ENCODE measurements at regions not wholly inside any gene's neighbourhood (a gene's known extent, or its start where the extent isn't known, plus 50 kb on each side); places are given as distances from the start of the nearest gene placed in this dataset.

GRCh38 chr13:89940383-89940782 lies 1407.1 kb upstream of the MIR17HG start:
- Histone ChIP-seq H3K4me3 (ENCODE audit: low read depth in 1 of 2, low read length in 2 of 2) (no peak overlapping the region), H3K36me3 (ENCODE audit: control insufficient read depth in 2 of 2, insufficient read depth in 2 of 2, low read length in 1 of 2) (no peaks in the 10 kb centered on the region), H3K27ac (ENCODE audit: low read depth in 2 of 2, low read length in 1 of 2) (no peak overlapping the region), H3K4me1 (ENCODE audit: control insufficient read depth in 2 of 2, insufficient read depth in 2 of 2, low read length in 1 of 2) (no peaks in the 10 kb centered on the region), H3K9me3 (ENCODE audit: control insufficient read depth in 2 of 2, insufficient read depth in 1 of 2, low read depth in 1 of 2, low read length in 1 of 2) (no peaks in the 10 kb centered on the region), H3K27me3 (ENCODE audit: control insufficient read depth in 1 of 2, insufficient read depth in 2 of 2, low read length in 2 of 2) (no peaks in the 10 kb centered on the region)
- WGBS, 2 donors, result 67 to 72% methylated on average over 1 of the region's 1 CpG

DNA sequence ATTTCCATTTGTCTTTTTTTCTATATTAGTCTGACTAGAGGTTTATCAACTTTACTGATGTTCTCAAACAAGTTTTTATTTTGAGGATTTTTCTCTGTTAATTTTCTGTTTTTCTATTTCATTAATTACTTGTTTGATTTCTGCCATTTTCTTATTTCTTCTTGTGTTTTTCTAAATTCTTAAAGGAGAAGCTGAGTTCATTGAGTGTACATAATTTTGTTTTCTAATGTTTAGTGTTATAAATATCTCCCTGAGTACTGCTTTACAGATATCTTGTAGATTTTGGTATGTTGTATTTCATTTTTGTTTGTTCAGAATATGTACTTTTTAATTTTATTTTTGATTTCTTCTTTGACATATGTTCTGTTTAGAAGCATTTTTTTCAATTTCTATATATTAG lies 1404.3 kb upstream of the MIR17HG start:
- Histone ChIP-seq H3K4me1 (ENCODE audit: control insufficient read depth in 2 of 2, insufficient read depth in 2 of 2, low read length in 1 of 2) (no peaks in the 10 kb centered on the region), H3K36me3 (ENCODE audit: control insufficient read depth in 2 of 2, insufficient read depth in 2 of 2, low read length in 1 of 2) (no peaks in the 10 kb centered on the region), H3K4me3 (ENCODE audit: low read depth in 1 of 2, low read length in 2 of 2) (no peak overlapping the region), H3K27me3 (ENCODE audit: control insufficient read depth in 1 of 2, insufficient read depth in 2 of 2, low read length in 2 of 2) (no peaks in the 10 kb centered on the region), H3K9me3 (ENCODE audit: control insufficient read depth in 2 of 2, insufficient read depth in 1 of 2, low read depth in 1 of 2, low read length in 1 of 2) (no peaks in the 10 kb centered on the region), H3K27ac (ENCODE audit: low read depth in 2 of 2, low read length in 1 of 2) (no peak overlapping the region)

- Histone ChIP-seq H3K9me3 (ENCODE audit: control insufficient read depth in 2 of 2, insufficient read depth in 1 of 2, low read depth in 1 of 2, low read length in 1 of 2) (no peaks in the 10 kb centered on the region), H3K27ac (ENCODE audit: low read depth in 2 of 2, low read length in 1 of 2) (no peak overlapping the region), H3K4me3 (ENCODE audit: low read depth in 1 of 2, low read length in 2 of 2) (no peak overlapping the region), H3K36me3 (ENCODE audit: control insufficient read depth in 2 of 2, insufficient read depth in 2 of 2, low read length in 1 of 2) (no peaks in the 10 kb centered on the region), H3K4me1 (ENCODE audit: control insufficient read depth in 2 of 2, insufficient read depth in 2 of 2, low read length in 1 of 2) (no peaks in the 10 kb centered on the region), H3K27me3 (ENCODE audit: control insufficient read depth in 1 of 2, insufficient read depth in 2 of 2, low read length in 2 of 2) (no peaks in the 10 kb centered on the region)
Measured at GRCh38 chr13:89950225-89950624, 1397.3 kb upstream of the MIR17HG start.

DNA sequence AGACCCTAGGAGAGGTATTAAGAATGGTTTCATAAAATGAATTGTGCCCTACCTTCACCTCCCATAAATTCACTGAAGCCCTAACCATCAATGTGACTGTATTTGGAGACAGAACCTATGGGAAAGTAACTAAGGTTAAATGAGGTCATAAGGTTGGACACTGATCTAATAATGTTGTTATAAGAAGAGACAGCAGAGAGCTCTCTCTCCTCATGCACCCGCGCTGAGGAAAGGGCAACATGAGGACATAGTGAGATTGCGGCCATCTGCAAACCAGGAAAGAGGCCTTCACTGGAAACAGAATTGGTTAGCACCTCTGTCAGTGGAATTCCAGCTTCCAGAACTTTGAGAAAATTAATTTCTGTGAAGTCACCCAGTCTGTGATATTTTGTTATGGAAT lies 1396.1 kb upstream of the MIR17HG start:
- H3K27ac ChIP-seq (ENCODE audit: low read depth in 2 of 2, low read length in 1 of 2), result no peak overlapping the region
- no peaks in the 10 kb centered on the region for H3K36me3 ChIP-seq (ENCODE audit: control insufficient read depth in 2 of 2, insufficient read depth in 2 of 2, low read length in 1 of 2)
- H3K4me1 ChIP-seq (ENCODE audit: control insufficient read depth in 2 of 2, insufficient read depth in 2 of 2, low read length in 1 of 2), result no peaks in the 10 kb centered on the region
- H3K9me3 ChIP-seq (ENCODE audit: control insufficient read depth in 2 of 2, insufficient read depth in 1 of 2, low read depth in 1 of 2, low read length in 1 of 2), result no peaks in the 10 kb centered on the region
- 92 to 93% methylated on average over 3 of the region's 3 CpGs for WGBS, 2 donors
- no peaks in the 10 kb centered on the region for H3K27me3 ChIP-seq (ENCODE audit: control insufficient read depth in 1 of 2, insufficient read depth in 2 of 2, low read length in 2 of 2)
- H3K4me3 ChIP-seq (ENCODE audit: low read depth in 1 of 2, low read length in 2 of 2), result no peak overlapping the region

GRCh38 chr13:89953581-89953980 lies 1393.9 kb upstream of the MIR17HG start:
- Histone ChIP-seq H3K4me3 (ENCODE audit: low read depth in 1 of 2, low read length in 2 of 2) (no peak overlapping the region), H3K36me3 (ENCODE audit: control insufficient read depth in 2 of 2, insufficient read depth in 2 of 2, low read length in 1 of 2) (no peaks in the 10 kb centered on the region), H3K9me3 (ENCODE audit: control insufficient read depth in 2 of 2, insufficient read depth in 1 of 2, low read depth in 1 of 2, low read length in 1 of 2) (no peaks in the 10 kb centered on the region), H3K4me1 (ENCODE audit: control insufficient read depth in 2 of 2, insufficient read depth in 2 of 2, low read length in 1 of 2) (no peaks in the 10 kb centered on the region), H3K27me3 (ENCODE audit: control insufficient read depth in 1 of 2, insufficient read depth in 2 of 2, low read length in 2 of 2) (no peaks in the 10 kb centered on the region), H3K27ac (ENCODE audit: low read depth in 2 of 2, low read length in 1 of 2) (no peak overlapping the region)
- 72 to 75% methylated on average over 3 of the region's 3 CpGs for WGBS, 2 donors

DNA sequence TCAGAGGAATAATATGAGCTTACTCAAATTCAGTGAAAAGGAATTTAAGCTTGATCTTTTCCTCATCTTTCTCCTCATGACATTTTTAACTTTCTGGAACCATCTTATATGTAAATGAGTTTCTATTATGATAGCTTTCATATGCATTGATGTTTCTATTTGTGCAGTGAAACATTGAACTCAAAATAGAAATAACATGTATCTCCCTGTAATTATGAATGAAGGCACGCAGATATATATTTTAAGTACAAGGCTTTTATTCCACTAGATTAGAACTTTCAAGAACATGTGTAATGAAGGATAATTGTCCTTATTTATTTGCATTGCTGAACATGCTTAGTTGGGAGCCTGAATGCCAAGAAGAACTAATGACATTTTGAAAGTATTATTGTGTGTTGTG lies 1391.7 kb upstream of the MIR17HG start:
- Histone ChIP-seq H3K27ac (ENCODE audit: low read depth in 2 of 2, low read length in 1 of 2) (no peak overlapping the region), H3K4me1 (ENCODE audit: control insufficient read depth in 2 of 2, insufficient read depth in 2 of 2, low read length in 1 of 2) (no peaks in the 10 kb centered on the region), H3K36me3 (ENCODE audit: control insufficient read depth in 2 of 2, insufficient read depth in 2 of 2, low read length in 1 of 2) (no peaks in the 10 kb centered on the region), H3K4me3 (ENCODE audit: low read depth in 1 of 2, low read length in 2 of 2) (no peak overlapping the region), H3K27me3 (ENCODE audit: control insufficient read depth in 1 of 2, insufficient read depth in 2 of 2, low read length in 2 of 2) (no peaks in the 10 kb centered on the region), H3K9me3 (ENCODE audit: control insufficient read depth in 2 of 2, insufficient read depth in 1 of 2, low read depth in 1 of 2, low read length in 1 of 2) (no peaks in the 10 kb centered on the region)
- 91 to 96% methylated on average over 1 of the region's 1 CpG for WGBS, 2 donors

- H3K36me3 ChIP-seq (ENCODE audit: control insufficient read depth in 2 of 2, insufficient read depth in 2 of 2, low read length in 1 of 2), result no peaks in the 10 kb centered on the region
- no peak overlapping the region for H3K27ac ChIP-seq (ENCODE audit: low read depth in 2 of 2, low read length in 1 of 2)
- 64 to 76% methylated on average over 2 of the region's 2 CpGs for WGBS, 2 donors
Measured at GRCh38 chr13:89959074-89959473, 1388.4 kb upstream of the MIR17HG start.

GRCh38 chr13:89965252-89965651 lies 1382.2 kb upstream of the MIR17HG start:
- no peaks in the 10 kb centered on the region for H3K4me1 ChIP-seq (ENCODE audit: control insufficient read depth in 2 of 2, insufficient read depth in 2 of 2, low read length in 1 of 2)
- no peaks in the 10 kb centered on the region for H3K36me3 ChIP-seq (ENCODE audit: control insufficient read depth in 2 of 2, insufficient read depth in 2 of 2, low read length in 1 of 2)
- H3K27me3 ChIP-seq (ENCODE audit: control insufficient read depth in 1 of 2, insufficient read depth in 2 of 2, low read length in 2 of 2), result no peaks in the 10 kb centered on the region
- H3K27ac ChIP-seq (ENCODE audit: low read depth in 2 of 2, low read length in 1 of 2), result no peak overlapping the region
- WGBS, 2 donors, result 79 to 82% methylated on average over 1 of the region's 1 CpG
- H3K9me3 ChIP-seq (ENCODE audit: control insufficient read depth in 2 of 2, insufficient read depth in 1 of 2, low read depth in 1 of 2, low read length in 1 of 2), result no peaks in the 10 kb centered on the region
- no peak overlapping the region for H3K4me3 ChIP-seq (ENCODE audit: low read depth in 1 of 2, low read length in 2 of 2)

More at GRCh38 chr13:89959074-89959473, 1388.4 kb upstream of the MIR17HG start:
- H3K4me3 ChIP-seq (ENCODE audit: low read depth in 1 of 2, low read length in 2 of 2), result no peak overlapping the region
- H3K4me1 ChIP-seq (ENCODE audit: control insufficient read depth in 2 of 2, insufficient read depth in 2 of 2, low read length in 1 of 2), result no peaks in the 10 kb centered on the region
- no peaks in the 10 kb centered on the region for H3K27me3 ChIP-seq (ENCODE audit: control insufficient read depth in 1 of 2, insufficient read depth in 2 of 2, low read length in 2 of 2)
- no peaks in the 10 kb centered on the region for H3K9me3 ChIP-seq (ENCODE audit: control insufficient read depth in 2 of 2, insufficient read depth in 1 of 2, low read depth in 1 of 2, low read length in 1 of 2)

- Histone ChIP-seq H3K27me3 (ENCODE audit: control insufficient read depth in 1 of 2, insufficient read depth in 2 of 2, low read length in 2 of 2) (no peaks in the 10 kb centered on the region), H3K4me1 (ENCODE audit: control insufficient read depth in 2 of 2, insufficient read depth in 2 of 2, low read length in 1 of 2) (no peaks in the 10 kb centered on the region), H3K9me3 (ENCODE audit: control insufficient read depth in 2 of 2, insufficient read depth in 1 of 2, low read depth in 1 of 2, low read length in 1 of 2) (no peaks in the 10 kb centered on the region), H3K27ac (ENCODE audit: low read depth in 2 of 2, low read length in 1 of 2) (no peak overlapping the region), H3K4me3 (ENCODE audit: low read depth in 1 of 2, low read length in 2 of 2) (no peak overlapping the region), H3K36me3 (ENCODE audit: control insufficient read depth in 2 of 2, insufficient read depth in 2 of 2, low read length in 1 of 2) (no peaks in the 10 kb centered on the region)
- 78% methylated on average over 5 of the region's 5 CpGs for WGBS, 2 donors
Measured at GRCh38 chr13:89966524-89966923, 1381.0 kb upstream of the MIR17HG start.

DNA sequence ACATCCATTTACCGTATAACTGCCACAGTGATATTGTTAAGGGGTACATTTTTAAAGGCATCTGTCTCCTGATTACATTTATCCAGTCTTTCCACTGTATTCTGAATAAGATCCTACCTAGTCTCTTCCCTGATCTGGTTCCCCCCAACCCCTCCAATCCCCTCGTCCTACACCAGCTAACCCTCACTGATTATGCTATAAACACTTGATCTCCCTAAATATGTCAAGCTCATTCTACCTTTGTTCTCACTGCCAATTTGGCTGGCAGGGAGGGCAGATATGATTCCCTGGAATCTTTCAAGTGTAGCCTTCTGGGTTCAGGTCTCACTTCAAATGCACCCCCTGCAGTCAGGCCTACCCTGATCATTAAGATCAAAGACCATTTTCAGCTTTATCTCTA lies 1379.8 kb upstream of the MIR17HG start:
- WGBS, 2 donors, result 64 to 76% methylated on average over 2 of the region's 2 CpGs
- no peak overlapping the region for H3K4me3 ChIP-seq (ENCODE audit: low read depth in 1 of 2, low read length in 2 of 2)
- H3K9me3 ChIP-seq (ENCODE audit: control insufficient read depth in 2 of 2, insufficient read depth in 1 of 2, low read depth in 1 of 2, low read length in 1 of 2), result no peaks in the 10 kb centered on the region
- no peaks in the 10 kb centered on the region for H3K4me1 ChIP-seq (ENCODE audit: control insufficient read depth in 2 of 2, insufficient read depth in 2 of 2, low read length in 1 of 2)
- no peaks in the 10 kb centered on the region for H3K36me3 ChIP-seq (ENCODE audit: control insufficient read depth in 2 of 2, insufficient read depth in 2 of 2, low read length in 1 of 2)
- H3K27me3 ChIP-seq (ENCODE audit: control insufficient read depth in 1 of 2, insufficient read depth in 2 of 2, low read length in 2 of 2), result no peaks in the 10 kb centered on the region
- no peak overlapping the region for H3K27ac ChIP-seq (ENCODE audit: low read depth in 2 of 2, low read length in 1 of 2)

Measured in esophagus (tissue), 2 donors.